Testis (tissue), 2 donors: ENCODE measurements at regions not wholly inside any gene's neighbourhood (a gene's known extent, or its start where the extent isn't known, plus 50 kb on each side); places are given as distances from the start of the nearest gene placed in this dataset.

ENCODE experiments used
- CTCF ChIP-seq, 3 experiments: fragments of 450-650 bp in 2 of 3; fragments of 200-600 bp in 1 of 3; sonication (generic) in 1 of 3; IDR thresholded peaks; one replicate each; pipeline ENCODE4 v1.5.1; 2016 to 2019; ENCODE audit warnings: antibody characterized with exemption in 3 of 3, mild to moderate bottlenecking in 2 of 3, moderate library complexity in 1 of 3
- POLR2A ChIP-seq: fragments of 450-650 bp; IDR thresholded peaks from one replicate; pipeline ENCODE4 v1.6.1; 2017; ENCODE audit warnings: antibody characterized with exemption, mild to moderate bottlenecking, moderate library complexity

- TF ChIP-seq POLR2A (no peak), CTCF (IDR thresholded peaks at IDR 0.05) (no peak)
Measured at GRCh38 chr10:124238367-124238766, 145.0 kb upstream of the CHST15 start.
